Right ventricle myocardium inferior (tissue), 1 donor: ENCODE measurements at regions not wholly inside any gene's neighbourhood (a gene's known extent, or its start where the extent isn't known, plus 50 kb on each side); places are given as distances from the start of the nearest gene placed in this dataset.
"Not testable (repeated sequence)": the region's sequence is repeated elsewhere in the genome, so short reads cannot be mapped to it uniquely, and the experiment has no call there.

Source experiments
- ATAC-seq: fragments of 200-7000 bp; cut with Tn5 transposase; one replicate; pipeline ENCODE4 v1.9.1; 2020; ENCODE audit warnings: mild to moderate bottlenecking, moderate library complexity
- DNase-seq: peaks from one replicate; pipeline ENCODE4 v3.0.0; 2021; ENCODE audit errors: missing footprints
- intact Hi-C: fragments of 100-400 bp; cut with DNase I; formaldehyde crosslinking; loops from one replicate; pipeline ENCODE4 v1.11.0; 2022
- donor health status: DM: no; HTN: yes; CAD: no; lungs with severe emphysema.

DNA sequence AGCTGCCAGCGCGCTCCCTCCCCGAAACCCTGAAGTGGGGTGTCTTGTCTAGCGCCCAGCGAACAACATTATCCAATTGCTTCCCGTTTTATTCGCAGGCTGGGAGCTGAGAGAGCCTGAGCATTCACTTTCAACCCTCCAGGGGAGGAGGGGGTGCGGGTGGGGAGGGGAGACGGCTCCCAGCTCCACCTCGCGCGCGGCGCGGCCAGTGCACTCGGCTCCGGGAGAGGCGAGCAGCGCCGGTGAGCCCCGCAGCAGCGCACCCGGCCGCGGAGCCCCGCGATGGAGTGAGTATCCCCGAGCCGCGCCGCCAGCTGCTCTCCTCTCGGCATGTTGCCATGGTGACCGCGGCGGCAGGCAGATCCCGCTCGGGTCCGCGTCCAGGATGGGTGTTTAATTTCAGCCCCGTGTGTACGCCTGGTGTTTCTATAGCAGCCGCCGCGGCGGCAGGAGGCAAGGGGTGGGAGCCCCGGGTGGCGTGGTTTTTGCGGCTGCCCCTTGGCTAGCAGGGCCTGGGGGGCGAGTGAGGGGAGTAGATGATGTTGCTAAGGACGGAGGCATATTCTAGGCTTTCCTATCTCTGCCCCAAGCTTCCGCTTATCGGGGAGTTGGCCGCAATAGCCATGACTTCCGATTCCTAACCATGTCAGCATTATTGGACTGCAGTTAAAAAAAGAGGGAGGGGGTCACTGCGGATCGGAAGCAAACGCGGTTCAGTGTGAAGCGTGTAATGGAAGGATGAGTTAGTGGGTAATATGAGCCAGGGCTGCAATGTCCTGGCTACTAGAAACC is 139.2 kb upstream of the PALM2AKAP2 start:
- DNase-seq (peak; percentile 80), ATAC-seq (peak; percentile 64)
- intact Hi-C loops: no loop called here

DNA sequence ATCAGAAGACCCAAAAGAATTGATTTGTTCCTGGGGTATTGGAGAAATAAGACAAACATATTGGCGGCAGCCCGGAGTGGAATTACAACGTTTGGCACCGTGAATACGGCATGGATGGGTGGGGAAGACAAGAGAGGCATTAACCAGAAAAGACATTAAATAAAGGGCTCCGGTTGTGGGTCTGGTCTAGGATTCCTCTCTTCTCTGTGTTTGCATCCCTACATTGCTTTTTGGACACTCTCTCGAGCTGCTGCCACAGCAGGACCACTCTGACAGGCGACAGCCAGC is 138.7 kb upstream of the PALM2AKAP2 start:
- no peak for DNase-seq
- intact Hi-C loops: no loop called here
- no peak for ATAC-seq

DNA sequence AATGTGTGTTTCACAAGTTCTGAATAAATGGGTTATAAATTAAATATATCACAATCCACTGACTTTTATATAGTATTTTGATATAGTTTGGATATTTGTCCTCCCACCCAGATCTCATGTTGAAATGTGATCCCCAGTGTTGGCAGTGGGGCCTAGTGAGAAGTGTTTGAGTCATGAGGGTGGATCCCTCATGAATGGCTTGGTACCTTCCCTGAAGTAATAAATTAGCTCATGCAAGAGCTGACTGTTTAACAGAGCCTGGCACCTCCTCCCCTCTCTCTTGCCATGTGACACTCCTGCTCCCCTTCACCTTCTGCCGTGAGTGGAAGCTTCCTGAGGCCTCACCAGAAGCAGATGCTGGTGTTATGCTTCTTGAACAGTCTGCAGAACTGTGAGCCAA is 127.9 kb upstream of the PALM2AKAP2 start:
- peak; percentile 37 for DNase-seq
- intact Hi-C loops: no loop called here
- ATAC-seq: no peak

DNA sequence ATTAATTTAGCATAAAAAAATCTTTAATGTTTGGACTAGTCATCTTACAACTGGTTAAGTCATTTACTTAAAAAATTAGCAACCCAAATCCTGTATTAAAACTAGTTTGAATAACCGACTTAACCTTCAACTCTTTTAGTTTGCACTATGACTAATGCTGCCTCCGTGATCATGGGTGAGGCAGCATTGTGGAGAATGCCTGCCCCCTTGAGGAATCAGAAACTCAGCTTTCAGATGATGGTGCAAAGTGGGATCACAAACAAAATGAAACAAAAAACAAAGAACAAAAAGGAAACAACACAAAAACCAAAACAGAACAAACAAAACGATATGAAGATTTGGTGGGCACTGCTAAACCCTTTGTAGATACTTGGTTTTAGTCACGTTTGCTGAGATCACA is 127.0 kb upstream of the PALM2AKAP2 start:
- DNase-seq (no peak), ATAC-seq (peak; percentile 59)
- intact Hi-C loops: loop anchor here (1.0 kb wide), 1 partner anchor 79 kb away; no protein-coding TSS in a partner anchor

DNA sequence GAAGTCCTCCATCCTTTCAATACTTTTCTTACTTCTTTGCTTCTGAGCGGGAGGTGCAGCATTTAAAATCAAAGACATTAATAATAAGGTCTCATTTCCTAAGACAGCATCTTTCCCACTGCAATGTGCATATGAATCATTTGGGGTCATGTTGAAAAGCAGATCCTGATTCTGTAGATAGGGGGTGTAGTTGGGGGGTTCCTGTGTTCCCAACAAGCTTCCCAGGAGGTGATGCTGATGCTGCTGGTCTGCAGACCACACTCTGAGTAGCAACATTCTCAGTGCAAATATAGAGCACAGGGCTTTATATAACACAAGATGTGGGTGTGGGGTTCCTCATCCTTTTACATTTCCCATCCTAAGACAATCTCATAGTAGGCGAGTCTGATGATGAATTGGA is 126.5 kb upstream of the PALM2AKAP2 start:
- intact Hi-C loops: loop anchor here (1.0 kb wide), 1 partner anchor 79 kb away; no protein-coding TSS in a partner anchor
- no peak for DNase-seq
- no peak for ATAC-seq

- ATAC-seq, DNase-seq, intact Hi-C loops: not testable (repeated sequence)
Observed at GRCh38 chr9:109663978-109664377, 116.0 kb upstream of the PALM2AKAP2 start.

GRCh38 chr9:109665736-109666135 is 114.3 kb upstream of the PALM2AKAP2 start:
- DNase-seq, ATAC-seq, intact Hi-C loops: not testable (repeated sequence)

GRCh38 chr9:109681301-109681700 is 98.7 kb upstream of the PALM2AKAP2 start:
- DNase-seq (no peak), ATAC-seq (no peak)
- intact Hi-C loops: no loop called here

GRCh38 chr9:109682227-109682626 is 97.8 kb upstream of the PALM2AKAP2 start:
- DNase-seq: no peak
- intact Hi-C loops: no loop called here
- ATAC-seq: no peak

GRCh38 chr9:109683521-109683920 is 96.5 kb upstream of the PALM2AKAP2 start:
- ATAC-seq (no peak), DNase-seq (no peak)
- intact Hi-C loops: no loop called here

DNA sequence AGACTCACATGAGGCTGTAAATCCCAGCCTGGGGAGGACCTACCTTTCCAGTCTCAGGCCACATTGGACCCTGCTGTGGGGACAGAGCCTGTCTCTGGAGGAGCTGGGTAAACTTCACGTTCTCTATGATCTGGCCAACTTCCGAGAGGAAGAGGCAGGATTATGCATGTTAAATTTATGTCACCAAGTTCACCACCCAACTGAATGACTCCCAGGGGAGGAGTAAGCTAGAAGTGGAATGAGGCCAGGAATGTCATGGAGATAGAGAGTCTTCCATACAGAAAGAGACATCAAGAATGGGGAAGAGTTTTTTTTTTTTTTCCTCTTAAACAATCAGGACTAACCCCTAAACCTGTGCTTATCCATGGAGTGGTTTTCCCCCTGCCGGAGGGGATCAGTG is 90.3 kb upstream of the PALM2AKAP2 start:
- intact Hi-C loops: no loop called here
- ATAC-seq: no peak

GRCh38 chr9:109699019-109699418 is 81.0 kb upstream of the PALM2AKAP2 start:
- no peak for DNase-seq
- ATAC-seq: no peak
- intact Hi-C loops: no loop called here

More for the DNA sequence above, 90.3 kb upstream of the PALM2AKAP2 start:
- no peak for DNase-seq

- DNase-seq (no peak), ATAC-seq (no peak)
- intact Hi-C loops: no loop called here
Observed at GRCh38 chr9:109704546-109704945, 75.5 kb upstream of the PALM2AKAP2 start.

GRCh38 chr9:109705515-109705914 is 74.5 kb upstream of the PALM2AKAP2 start:
- no peak for DNase-seq
- no peak for ATAC-seq
- intact Hi-C loops: loop anchor here (5.0 kb wide), 1 partner anchor 67 kb away; no protein-coding TSS in a partner anchor

GRCh38 chr9:109707355-109707754 is 72.6 kb upstream of the PALM2AKAP2 start:
- DNase-seq: no peak
- intact Hi-C loops: loop anchor here (5.0 kb wide), 1 partner anchor 65 kb away; no protein-coding TSS in a partner anchor
- ATAC-seq: peak; percentile 69

DNA sequence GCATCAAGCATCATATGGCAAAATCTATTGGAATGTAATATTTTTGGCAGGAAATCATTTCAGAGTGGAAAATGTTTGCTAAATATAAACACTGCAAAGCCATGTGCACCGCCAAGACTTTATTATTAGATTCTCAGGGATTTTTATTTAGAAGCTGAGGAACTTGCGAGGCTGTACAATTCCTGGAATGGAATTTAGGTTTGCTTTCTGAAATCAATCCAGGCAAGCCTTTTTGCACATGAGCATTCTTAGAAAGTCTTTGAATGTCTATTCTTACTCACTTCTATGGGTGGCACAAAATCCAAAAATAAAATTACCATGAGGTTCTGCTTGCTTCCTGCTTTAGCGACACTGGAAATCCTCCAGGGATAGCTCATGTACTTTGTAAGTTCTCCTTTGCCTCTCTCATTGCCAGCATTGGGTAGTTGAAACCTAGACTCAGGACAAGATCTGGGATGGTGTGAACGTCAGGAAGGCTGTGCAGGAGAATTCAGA is 71.5 kb upstream of the PALM2AKAP2 start:
- ATAC-seq (peak; percentile 65), DNase-seq (no peak)
- intact Hi-C loops: loop anchor here (2.0 to 5.0 kb wide), 2 partner anchors 64 to 108 kb away; no protein-coding TSS in a partner anchor

- intact Hi-C loops: loop anchor here (2.0 to 5.0 kb wide), 2 partner anchors 62 to 107 kb away; no protein-coding TSS in a partner anchor
- DNase-seq (no peak), ATAC-seq (no peak)
Observed at GRCh38 chr9:109709866-109710265, 70.1 kb upstream of the PALM2AKAP2 start.

DNA sequence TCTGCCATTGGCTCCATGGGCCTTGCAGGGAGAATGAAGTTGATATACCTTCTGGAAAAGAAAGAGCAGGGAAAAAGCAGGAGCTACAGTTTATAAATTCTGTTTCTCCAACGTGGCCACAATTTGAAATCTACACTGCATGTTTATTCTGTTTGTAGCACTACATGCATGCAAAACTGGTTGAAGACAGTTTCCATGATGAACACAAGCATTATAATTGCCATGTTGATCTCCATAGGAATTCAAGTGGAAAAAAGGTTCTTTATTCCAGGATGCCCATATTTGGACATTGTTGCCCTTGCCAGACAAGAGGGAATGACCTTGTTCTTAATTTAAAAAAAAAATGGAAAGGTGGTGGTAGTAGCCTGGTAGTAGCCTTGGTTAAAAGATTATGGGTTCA is 69.2 kb upstream of the PALM2AKAP2 start:
- DNase-seq (no peak), ATAC-seq (no peak)
- intact Hi-C loops: no loop called here

GRCh38 chr9:109715344-109715743 is 64.7 kb upstream of the PALM2AKAP2 start:
- ATAC-seq (no peak), DNase-seq (no peak)
- intact Hi-C loops: no loop called here

GRCh38 chr9:109716631-109717030 is 63.4 kb upstream of the PALM2AKAP2 start:
- DNase-seq (no peak), ATAC-seq (no peak)
- intact Hi-C loops: no loop called here
